MM.1S (cell line): ENCODE measurements at regions not wholly inside any gene's neighbourhood (a gene's known extent, or its start where the extent isn't known, plus 50 kb on each side); places are given as distances from the start of the nearest gene placed in this dataset.

Source experiments
- DNase-seq: peaks from one replicate; pipeline ENCODE4 v3.0.0-alpha.2; 2015
- H2AFZ ChIP-seq: fragments of 300-600 bp; sonication (generic); 2 replicates; pipeline ENCODE4 v1.6.0; 2016; ENCODE audit warnings: antibody characterized with exemption, low read length
- H3F3A ChIP-seq: fragments of 300-600 bp; sonication (generic); 2 replicates; pipeline ENCODE4 v1.6.1; 2016; ENCODE audit warnings: mild to moderate bottlenecking, antibody characterized with exemption, low read length, moderate library complexity, mixed read lengths; ENCODE audit not compliant: insufficient read depth
- H3K27ac ChIP-seq: fragments of 300-600 bp; sonication (generic); 2 replicates; pipeline ENCODE4 v1.5.1; 2016; ENCODE audit warnings: mild to moderate bottlenecking, low read length
- H3K27me3 ChIP-seq: fragments of 300-600 bp; sonication (generic); replicated peaks from 2 replicates; pipeline ENCODE4 v1.6.0; 2016; ENCODE audit warnings: low read length; ENCODE audit not compliant: insufficient read depth
- H3K36me3 ChIP-seq: fragments of 300-600 bp; sonication (generic); replicated peaks from 2 replicates; pipeline ENCODE4 v1.6.1; 2016; ENCODE audit warnings: mild to moderate bottlenecking, low read length, mixed read lengths; ENCODE audit not compliant: insufficient read depth
- H3K4me1 ChIP-seq: fragments of 300-600 bp; sonication (generic); 2 replicates; pipeline ENCODE4 v1.6.1; 2016; ENCODE audit warnings: low read length, mixed read lengths
- H3K4me2 ChIP-seq: fragments of 300-600 bp; sonication (generic); 2 replicates; pipeline ENCODE4 v1.6.0; 2016; ENCODE audit warnings: low read depth, low read length
- H3K4me3 ChIP-seq: fragments of 300-600 bp; sonication (generic); 2 replicates; pipeline ENCODE4 v1.5.1; 2016; ENCODE audit warnings: low read length, mixed read lengths
- H3K79me2 ChIP-seq: fragments of 300-600 bp; sonication (generic); 2 replicates; pipeline ENCODE4 v1.6.1; 2016; ENCODE audit warnings: mixed run types, low read length, mixed read lengths
- H3K9ac ChIP-seq: fragments of 300-600 bp; sonication (generic); 2 replicates; pipeline ENCODE4 v1.6.1; 2016; ENCODE audit warnings: low read length, mixed read lengths
- H3K9me2 ChIP-seq: fragments of 300-600 bp; sonication (generic); replicated peaks from 2 replicates; pipeline ENCODE4 v1.6.1; 2016; ENCODE audit warnings: mild to moderate bottlenecking, low read length, mixed read lengths; ENCODE audit not compliant: insufficient read depth
- H3K9me3 ChIP-seq: fragments of 300-600 bp; sonication (generic); replicated peaks from 2 replicates; pipeline ENCODE4 v1.6.1; 2016; ENCODE audit warnings: mild to moderate bottlenecking, low read length, mixed read lengths; ENCODE audit not compliant: insufficient read depth
- H4K20me1 ChIP-seq: fragments of 300-600 bp; sonication (generic); 2 replicates; pipeline ENCODE4 v1.6.1; 2016; ENCODE audit warnings: mild to moderate bottlenecking, low read length, moderate library complexity, mixed read lengths; ENCODE audit not compliant: insufficient read depth
- EZH2 ChIP-seq: fragments of 300-600 bp; sonication (generic); optimal IDR thresholded peaks from 2 replicates; pipeline ENCODE3; 2017; ENCODE audit warnings: low read depth, mild to moderate bottlenecking, antibody characterized with exemption, low read length, mixed read lengths
- EZH2phosphoT487 ChIP-seq: fragments of 300-600 bp; sonication (generic); IDR thresholded peaks from 2 replicates; pipeline ENCODE4 v1.6.1; 2018; ENCODE audit warnings: antibody characterized with exemption, low read length
- TF ChIP-seq, protein P1 (sequence below): fragments of 300-600 bp; sonication (generic); IDR thresholded peaks from 2 replicates; pipeline ENCODE4 v1.5.1; 2016; ENCODE audit warnings: antibody characterized with exemption, low read length, mixed read lengths

GRCh38 chr12:128078301-128078971 is 188.5 kb upstream of the TMEM132C start:
- H3K4me2 ChIP-seq, result no peak overlapping the region
- H3K79me2 ChIP-seq, result no peaks in the 10 kb centered on the region
- H3K4me1 ChIP-seq, result no peaks in the 10 kb centered on the region
- TF ChIP-seq, protein P1, sequence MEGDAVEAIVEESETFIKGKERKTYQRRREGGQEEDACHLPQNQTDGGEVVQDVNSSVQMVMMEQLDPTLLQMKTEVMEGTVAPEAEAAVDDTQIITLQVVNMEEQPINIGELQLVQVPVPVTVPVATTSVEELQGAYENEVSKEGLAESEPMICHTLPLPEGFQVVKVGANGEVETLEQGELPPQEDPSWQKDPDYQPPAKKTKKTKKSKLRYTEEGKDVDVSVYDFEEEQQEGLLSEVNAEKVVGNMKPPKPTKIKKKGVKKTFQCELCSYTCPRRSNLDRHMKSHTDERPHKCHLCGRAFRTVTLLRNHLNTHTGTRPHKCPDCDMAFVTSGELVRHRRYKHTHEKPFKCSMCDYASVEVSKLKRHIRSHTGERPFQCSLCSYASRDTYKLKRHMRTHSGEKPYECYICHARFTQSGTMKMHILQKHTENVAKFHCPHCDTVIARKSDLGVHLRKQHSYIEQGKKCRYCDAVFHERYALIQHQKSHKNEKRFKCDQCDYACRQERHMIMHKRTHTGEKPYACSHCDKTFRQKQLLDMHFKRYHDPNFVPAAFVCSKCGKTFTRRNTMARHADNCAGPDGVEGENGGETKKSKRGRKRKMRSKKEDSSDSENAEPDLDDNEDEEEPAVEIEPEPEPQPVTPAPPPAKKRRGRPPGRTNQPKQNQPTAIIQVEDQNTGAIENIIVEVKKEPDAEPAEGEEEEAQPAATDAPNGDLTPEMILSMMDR, result no peak
- TF ChIP-seq EZH2 (no peak), EZH2phosphoT487 (no peak)
- no peaks in the 10 kb centered on the region for H4K20me1 ChIP-seq
- no peaks in the 10 kb centered on the region for H3K27me3 ChIP-seq
- no peaks in the 10 kb centered on the region for H3F3A ChIP-seq
- no peak for DNase-seq
- H3K9ac ChIP-seq, result no peak overlapping the region
- H3K9me3 ChIP-seq, result no peaks in the 10 kb centered on the region
- H3K9me2 ChIP-seq, result no peaks in the 10 kb centered on the region
- H3K4me3 ChIP-seq, result no peak overlapping the region
- H3K36me3 ChIP-seq, result no peaks in the 10 kb centered on the region
- H2AFZ ChIP-seq, result no peak overlapping the region
- H3K27ac ChIP-seq, result no peak overlapping the region

DNA sequence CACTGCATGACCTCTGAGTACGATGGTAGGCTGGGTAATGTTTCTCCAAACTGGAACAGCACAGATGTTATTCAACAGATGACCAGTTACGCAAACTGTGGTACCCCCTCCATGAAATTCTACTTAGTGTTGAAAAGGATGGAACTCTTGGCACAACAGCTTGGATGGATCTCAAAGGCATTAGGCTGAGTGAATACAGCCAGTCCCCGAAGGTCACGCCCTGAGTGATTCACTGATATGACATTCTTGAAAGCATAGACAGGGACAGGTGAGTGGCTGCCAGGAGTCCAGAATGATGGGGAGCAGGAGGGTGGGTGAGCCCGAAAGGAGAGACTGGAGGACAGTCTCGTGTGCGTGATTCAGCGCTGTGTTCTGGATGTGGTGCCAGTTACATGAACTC is 187.5 kb upstream of the TMEM132C start:
- Histone ChIP-seq H3K4me2 (no peak overlapping the region), H3K4me1 (no peaks in the 10 kb centered on the region), H3K79me2 (no peaks in the 10 kb centered on the region), H3K9me3 (no peaks in the 10 kb centered on the region), H3K9me2 (no peaks in the 10 kb centered on the region), H3K9ac (no peak overlapping the region), H3F3A (no peaks in the 10 kb centered on the region), H3K27ac (no peak overlapping the region), H3K4me3 (no peak overlapping the region), H2AFZ (no peak overlapping the region), H3K27me3 (no peaks in the 10 kb centered on the region), H4K20me1 (no peaks in the 10 kb centered on the region), H3K36me3 (no peaks in the 10 kb centered on the region)
- no peak for DNase-seq
- TF ChIP-seq, protein P1, result no peak
- TF ChIP-seq EZH2, result no peak
- no peak for TF ChIP-seq EZH2phosphoT487

DNA sequence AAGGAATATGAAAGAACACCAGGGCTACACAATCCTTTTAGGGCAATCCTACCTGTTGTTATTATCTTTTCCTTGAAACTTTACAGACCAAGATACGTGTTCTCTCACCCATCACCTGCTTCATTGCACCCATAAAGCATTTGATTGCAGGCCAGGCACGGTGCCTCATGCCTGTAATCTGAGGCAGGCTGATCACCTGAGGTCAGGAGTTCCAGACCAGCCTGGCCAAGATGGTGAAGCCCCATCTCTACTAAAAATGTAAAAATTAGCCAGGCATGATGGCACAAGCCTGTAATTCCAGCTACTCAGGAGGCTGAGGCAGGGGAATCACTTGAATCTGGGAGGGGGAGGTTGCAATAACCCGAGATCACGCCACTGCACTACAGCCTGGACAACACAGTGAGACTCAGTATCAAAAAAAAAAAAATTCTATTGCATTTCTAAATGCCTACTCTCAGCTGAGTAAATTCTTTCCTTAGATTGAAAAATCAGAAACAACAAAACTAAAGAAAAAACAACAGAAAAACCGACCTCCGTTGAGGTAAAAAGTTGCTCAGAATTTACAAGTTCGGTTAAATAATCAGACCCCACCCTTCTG is 183.7 kb upstream of the TMEM132C start:
- DNase-seq, result no peak
- Histone ChIP-seq H3K9ac (no peak overlapping the region), H3K9me2 (no peaks in the 10 kb centered on the region), H3K27me3 (no peaks in the 10 kb centered on the region), H4K20me1 (no peaks in the 10 kb centered on the region), H2AFZ (no peak overlapping the region), H3K4me3 (no peak overlapping the region), H3K4me2 (no peak overlapping the region), H3K9me3 (no peaks in the 10 kb centered on the region), H3K27ac (no peak overlapping the region), H3F3A (no peaks in the 10 kb centered on the region), H3K79me2 (no peaks in the 10 kb centered on the region), H3K4me1 (no peaks in the 10 kb centered on the region), H3K36me3 (no peaks in the 10 kb centered on the region)
- TF ChIP-seq, protein P1, result no peak
- TF ChIP-seq EZH2phosphoT487 (no peak), EZH2 (no peak)
